ENCODE measurements at regions not wholly inside any gene's neighbourhood (a gene's known extent, or its start where the extent isn't known, plus 50 kb on each side); places are given as distances from the start of the nearest gene placed in this dataset.

DNA sequence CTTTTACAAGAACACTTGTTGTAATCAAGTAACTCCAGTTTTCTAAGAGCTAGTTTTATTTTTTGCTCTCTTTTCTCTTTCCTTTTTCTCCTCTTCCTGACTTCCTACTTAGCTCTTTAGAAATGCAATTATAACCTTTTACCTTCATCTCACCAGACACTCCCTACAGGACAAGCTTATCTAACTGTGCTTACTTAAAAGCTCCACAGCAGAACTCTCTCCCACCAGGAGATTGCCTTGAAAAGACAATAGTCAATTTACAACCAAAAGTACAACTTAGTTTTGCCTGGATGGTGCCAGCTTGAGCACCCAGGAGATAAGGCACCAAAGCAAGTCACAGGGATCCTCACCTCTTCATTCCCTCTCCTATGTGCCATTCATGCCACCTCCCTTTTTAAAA lies 573.8 kb upstream of the LMCD1 start:
- CTCF ChIA-PET (ENCODE audit: unreplicated experiment) = no interaction called here
- no peak for TF ChIP-seq CTCF (conservative IDR thresholded peaks at IDR 0.05; ENCODE audit: low read length)
- no peak for TF ChIP-seq EZH2phosphoT487 (IDR thresholded peaks at IDR 0.05; ENCODE audit: borderline replicate concordance, low read depth, low read length)
- Histone ChIP-seq H2AFZ (ENCODE audit: low read length) (no peak overlapping the region), H3K27ac (ENCODE audit: low read depth, low read length, poor library complexity, severe bottlenecking) (no peak overlapping the region), H3K9me2 (ENCODE audit: insufficient read depth, low read length) (no peaks in the 10 kb centered on the region), H3K79me2 (ENCODE audit: insufficient read depth, low read depth, low read length) (no peaks in the 10 kb centered on the region), H3K4me1 (ENCODE audit: insufficient read depth, low read length, poor library complexity, severe bottlenecking) (no peaks in the 10 kb centered on the region), H3K4me2 (ENCODE audit: low read length) (no peak overlapping the region), H3K9me3 (ENCODE audit: low read length) (no peaks in the 10 kb centered on the region), H4K20me1 (ENCODE audit: insufficient read depth, low read length) (no peaks in the 10 kb centered on the region), H3K4me3 (ENCODE audit: low read depth, low read length, poor library complexity, severe bottlenecking) (no peak overlapping the region), H3K36me3 (ENCODE audit: insufficient read depth, low read length) (no peaks in the 10 kb centered on the region)
- POLR2A ChIA-PET = interaction anchor here (0.7 to 1.2 kb wide), 3 partner anchors 15 to 296 kb away, joined by 3 to 4 read pairs (median 3); no protein-coding TSS in a partner anchor
- BruUV-seq (replicated peaks) = no TSS peak
- intact Hi-C loops (cut with micrococcal nuclease; ENCODE audit: unreplicated experiment) = no loop called here
- DNase-seq (ENCODE audit: low spot score) = no peak

- Histone ChIP-seq H3K27ac (ENCODE audit: low read depth, low read length, poor library complexity, severe bottlenecking) (no peak overlapping the region), H3K79me2 (ENCODE audit: insufficient read depth, low read depth, low read length) (no peaks in the 10 kb centered on the region), H3K4me2 (ENCODE audit: low read length) (no peak overlapping the region), H3K36me3 (ENCODE audit: insufficient read depth, low read length) (no peaks in the 10 kb centered on the region), H3K9me3 (ENCODE audit: low read length) (no peaks in the 10 kb centered on the region), H4K20me1 (ENCODE audit: insufficient read depth, low read length) (no peaks in the 10 kb centered on the region), H3K9me2 (ENCODE audit: insufficient read depth, low read length) (no peaks in the 10 kb centered on the region), H3K4me3 (ENCODE audit: low read depth, low read length, poor library complexity, severe bottlenecking) (no peak overlapping the region), H3K4me1 (ENCODE audit: insufficient read depth, low read length, poor library complexity, severe bottlenecking) (no peaks in the 10 kb centered on the region), H2AFZ (ENCODE audit: low read length) (no peak overlapping the region)
- TF ChIP-seq CTCF (conservative IDR thresholded peaks at IDR 0.05; ENCODE audit: low read length) (no peak), EZH2phosphoT487 (IDR thresholded peaks at IDR 0.05; ENCODE audit: borderline replicate concordance, low read depth, low read length) (no peak)
- no TSS peak for BruUV-seq (replicated peaks)
- ChIA-PET CTCF (ENCODE audit: unreplicated experiment) (no interaction called here), POLR2A (no interaction called here)
- DNase-seq (ENCODE audit: low spot score) = no peak
- intact Hi-C loops (cut with micrococcal nuclease; ENCODE audit: unreplicated experiment) = no loop called here
These were observed 572.2 kb upstream of the LMCD1 start for GRCh38 chr3:7929319-7929889.

DNA sequence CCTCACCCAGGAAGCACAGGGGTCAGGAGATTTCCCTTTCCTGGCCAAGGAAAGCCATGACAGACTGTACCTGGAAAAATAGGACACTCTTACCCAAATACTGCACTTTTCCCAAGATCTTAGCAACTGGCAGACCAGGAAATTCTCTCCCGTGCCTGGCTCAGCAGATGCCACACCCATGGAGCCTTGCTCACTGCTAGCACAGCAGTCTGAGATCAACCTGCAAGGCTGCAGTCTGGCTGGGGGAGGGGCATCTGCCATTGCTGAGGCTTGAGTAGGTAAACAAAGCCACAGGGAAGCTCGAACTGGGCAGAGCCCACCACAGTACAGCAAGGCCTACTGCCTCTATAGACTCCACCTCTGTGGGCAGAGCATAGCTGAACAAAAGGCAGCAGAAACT lies 567.3 kb upstream of the LMCD1 start:
- POLR2A ChIA-PET = no interaction called here
- CTCF ChIA-PET (ENCODE audit: unreplicated experiment) = no interaction called here
- H3K27ac ChIP-seq (ENCODE audit: low read depth, low read length, poor library complexity, severe bottlenecking) = no peak overlapping the region
- H3K36me3 ChIP-seq (ENCODE audit: insufficient read depth, low read length) = no peaks in the 10 kb centered on the region
- BruUV-seq (replicated peaks) = no TSS peak
- no peak overlapping the region for H3K4me2 ChIP-seq (ENCODE audit: low read length)
- H3K9me2 ChIP-seq (ENCODE audit: insufficient read depth, low read length) = no peaks in the 10 kb centered on the region
- no peaks in the 10 kb centered on the region for H4K20me1 ChIP-seq (ENCODE audit: insufficient read depth, low read length)
- H3K4me1 ChIP-seq (ENCODE audit: insufficient read depth, low read length, poor library complexity, severe bottlenecking) = no peaks in the 10 kb centered on the region
- no peak for DNase-seq (ENCODE audit: low spot score)
- no peak for TF ChIP-seq EZH2phosphoT487 (IDR thresholded peaks at IDR 0.05; ENCODE audit: borderline replicate concordance, low read depth, low read length)
- TF ChIP-seq CTCF (conservative IDR thresholded peaks at IDR 0.05; ENCODE audit: low read length) = no peak
- intact Hi-C loops (cut with micrococcal nuclease; ENCODE audit: unreplicated experiment) = no loop called here
- no peak overlapping the region for H3K4me3 ChIP-seq (ENCODE audit: low read depth, low read length, poor library complexity, severe bottlenecking)
- H3K9me3 ChIP-seq (ENCODE audit: low read length) = no peaks in the 10 kb centered on the region
- no peak overlapping the region for H2AFZ ChIP-seq (ENCODE audit: low read length)
- no peaks in the 10 kb centered on the region for H3K79me2 ChIP-seq (ENCODE audit: insufficient read depth, low read depth, low read length)

All from OCI-LY7 (cell line).